LNCaP clone FGC (cell line): ENCODE measurements at regions not wholly inside any gene's neighbourhood (a gene's known extent, or its start where the extent isn't known, plus 50 kb on each side); places are given as distances from the start of the nearest gene placed in this dataset.
"Not testable (repeated sequence)": the region's sequence is repeated elsewhere in the genome, so short reads cannot be mapped to it uniquely, and the experiment has no call there.

Source experiments
- DNase-seq: peaks from one replicate; pipeline ENCODE4 v3.0.0-alpha.2; 2011; ENCODE audit warnings: low read depth
- H3K4me3 ChIP-seq: 2 replicates; pipeline ENCODE4 v1.5.1; 2011; ENCODE audit warnings: mild to moderate bottlenecking, low read depth, low read length, control low read depth

GRCh38 chr2:111410868-111411406 lies 290.2 kb downstream of the BCL2L11 start:
- H3K4me3 ChIP-seq, DNase-seq: not testable (repeated sequence)

- not testable (repeated sequence) for DNase-seq, H3K4me3 ChIP-seq
These were observed 291.4 kb downstream of the BCL2L11 start for GRCh38 chr2:111411867-111412681.

- not testable (repeated sequence) for DNase-seq, H3K4me3 ChIP-seq
These were observed 292.3 kb downstream of the BCL2L11 start for GRCh38 chr2:111412841-111413650.

- H3K4me3 ChIP-seq, DNase-seq: not testable (repeated sequence)
These were observed 293.2 kb downstream of the BCL2L11 start for GRCh38 chr2:111413950-111414349.

GRCh38 chr2:111415765-111416743 lies 295.3 kb downstream of the BCL2L11 start:
- not testable (repeated sequence) for DNase-seq, H3K4me3 ChIP-seq

GRCh38 chr2:111417026-111417425 lies 296.3 kb downstream of the BCL2L11 start:
- DNase-seq, H3K4me3 ChIP-seq: not testable (repeated sequence)

- DNase-seq: peak; percentile 26
- H3K4me3 ChIP-seq: not testable (repeated sequence)
These were observed 297.6 kb downstream of the BCL2L11 start for GRCh38 chr2:111418091-111418875.

- not testable (repeated sequence) for DNase-seq, H3K4me3 ChIP-seq
These were observed 299.4 kb downstream of the BCL2L11 start for GRCh38 chr2:111420074-111420473.

GRCh38 chr2:111420835-111421234 lies 300.1 kb downstream of the BCL2L11 start:
- H3K4me3 ChIP-seq, DNase-seq: not testable (repeated sequence)

- not testable (repeated sequence) for DNase-seq, H3K4me3 ChIP-seq
These were observed 301.2 kb downstream of the BCL2L11 start for GRCh38 chr2:111421949-111422348.

- H3K4me3 ChIP-seq, DNase-seq: not testable (repeated sequence)
These were observed 301.8 kb downstream of the BCL2L11 start for GRCh38 chr2:111422562-111422961.

GRCh38 chr2:111423184-111423583 lies 302.5 kb downstream of the BCL2L11 start:
- not testable (repeated sequence) for DNase-seq, H3K4me3 ChIP-seq

- DNase-seq, H3K4me3 ChIP-seq: not testable (repeated sequence)
These were observed 303.5 kb downstream of the BCL2L11 start for GRCh38 chr2:111424176-111424575.

- H3K4me3 ChIP-seq, DNase-seq: not testable (repeated sequence)
These were observed 304.2 kb downstream of the BCL2L11 start for GRCh38 chr2:111424851-111425309.

GRCh38 chr2:111425789-111426201 lies 305.1 kb downstream of the BCL2L11 start:
- not testable (repeated sequence) for H3K4me3 ChIP-seq, DNase-seq

- H3K4me3 ChIP-seq, DNase-seq: not testable (repeated sequence)
These were observed 306.6 kb downstream of the BCL2L11 start for GRCh38 chr2:111427346-111427745.

GRCh38 chr2:111428915-111429314 lies 308.2 kb downstream of the BCL2L11 start:
- not testable (repeated sequence) for H3K4me3 ChIP-seq, DNase-seq

GRCh38 chr2:111429353-111429752 lies 308.6 kb downstream of the BCL2L11 start:
- H3K4me3 ChIP-seq: not testable (repeated sequence)

More at GRCh38 chr2:111429353-111429752, 308.6 kb downstream of the BCL2L11 start:
- not testable (repeated sequence) for DNase-seq
